Gastroesophageal sphincter (tissue), 4 donors: ENCODE measurements at regions not wholly inside any gene's neighbourhood (a gene's known extent, or its start where the extent isn't known, plus 50 kb on each side); places are given as distances from the start of the nearest gene placed in this dataset.

ENCODE experiments used
- ATAC-seq: fragments of 150-250 bp; one replicate; pipeline ENCODE4 v1.9.1; 2016; ENCODE audit warnings: mild to moderate bottlenecking, moderate library complexity
- H3K27ac ChIP-seq, 4 donors: fragments of 200-600 bp; sonication (generic) in 3 of 4; 1 replicate in 3 of 4; 2 replicates in 1 of 4; pipeline ENCODE4 v1.5.1; 2016 to 2019
- H3K27me3 ChIP-seq: fragments of 200-600 bp; sonication (generic); one replicate; pipeline ENCODE4 v1.5.1; 2019
- H3K36me3 ChIP-seq, 2 donors: fragments of 200-600 bp; sonication (generic); one replicate each; pipeline ENCODE4 v1.5.1; 2019; ENCODE audit warnings: control low read depth in 1 of 2
- H3K4me1 ChIP-seq, 3 donors: fragments of 200-600 bp; sonication (generic); 1 replicate in 2 of 3; 2 replicates in 1 of 3; pipeline ENCODE4 v1.5.1; 2016 to 2019; ENCODE audit warnings: control low read depth in 2 of 3
- H3K4me3 ChIP-seq, 2 donors: fragments of 200-600 bp; sonication (generic); one replicate each; pipeline ENCODE4 v1.5.1; 2019; ENCODE audit warnings: mild to moderate bottlenecking in 1 of 2, moderate library complexity in 1 of 2
- H3K9me3 ChIP-seq, 3 donors: fragments of 200-600 bp; sonication (generic); one replicate each; pipeline ENCODE4 v1.5.1; 2017 to 2019; ENCODE audit warnings: control low read depth in 2 of 3
- CTCF ChIP-seq, 4 experiments: fragments of 200-600 bp in 2 of 4; fragments of 450-650 bp in 2 of 4; sonication (generic) in 1 of 4; IDR thresholded peaks; one replicate each; pipeline ENCODE4 v1.5.1; 2017 to 2019; ENCODE audit warnings: antibody characterized with exemption in 4 of 4, mild to moderate bottlenecking in 2 of 4, moderate library complexity in 2 of 4
- EP300 ChIP-seq: sonication (generic); formaldehyde crosslinking; IDR thresholded peaks from one replicate; pipeline ENCODE4 v1.6.1; 2017; ENCODE audit warnings: antibody characterized with exemption, mild to moderate bottlenecking
- POLR2A ChIP-seq, 2 donors: fragments of 450-650 bp; IDR thresholded peaks; one replicate each; pipeline ENCODE4 v1.6.1; 2017; ENCODE audit warnings: antibody characterized with exemption in 2 of 2, mild to moderate bottlenecking in 2 of 2, moderate library complexity in 1 of 2
- POLR2AphosphoS5 ChIP-seq: sonication (generic); formaldehyde crosslinking; IDR thresholded peaks from one replicate; pipeline ENCODE4 v1.6.1; 2017; ENCODE audit warnings: antibody characterized with exemption
- WGBS, 2 donors: methylation state at CpG; one replicate each; pipeline ENCODE4 v1.1.5; 2018; ENCODE audit warnings: low coverage in 1 of 2; 5-methylcytosine and 5-hydroxymethylcytosine counted together

- Histone ChIP-seq H3K27me3 (no peaks in the 10 kb centered on the region), H3K4me1 (peaks cover 2 to 6% (median 3%) of the 10 kb centered on the region in 3 donors), H3K36me3 (no peaks in the 10 kb centered on the region), H3K4me3 (no peak overlapping the region), H3K27ac (peak overlapping the region in 1 of 4 donors; percentile 56), H3K9me3 (peaks cover 0 to 21% (median 0%) of the 10 kb centered on the region in 3 donors)
- ATAC-seq, result no peak
- TF ChIP-seq CTCF (IDR thresholded peaks at IDR 0.05), result no peak
- no peak for TF ChIP-seq EP300
- no peak for TF ChIP-seq POLR2AphosphoS5
- no peak for TF ChIP-seq POLR2A (IDR thresholded peaks at IDR 0.05)
- WGBS, 2 donors, result 74 to 75% methylated on average over 2 of the region's 2 CpGs
Observed at GRCh38 chr3:102124704-102125103, 275.4 kb downstream of the NFKBIZ start.

- H3K9me3 ChIP-seq, result peaks cover 0 to 21% (median 0%) of the 10 kb centered on the region in 3 donors
- ATAC-seq, result no peak
- H3K36me3 ChIP-seq, result no peaks in the 10 kb centered on the region
- H3K27ac ChIP-seq, result peak overlapping the region in 1 of 4 donors; percentile 56
- TF ChIP-seq EP300, result no peak
- H3K4me3 ChIP-seq, result no peak overlapping the region
- peaks cover 4 to 11% (median 5%) of the 10 kb centered on the region in 3 donors for H3K4me1 ChIP-seq
- H3K27me3 ChIP-seq, result no peaks in the 10 kb centered on the region
- 73 to 89% methylated on average over 4 to 5 of the region's 5 CpGs for WGBS, 2 donors
Observed at GRCh38 chr3:102125197-102125993, 276.1 kb downstream of the NFKBIZ start.

GRCh38 chr3:102125994-102126368, 276.7 kb downstream of the NFKBIZ start:
- Histone ChIP-seq H3K36me3 (no peaks in the 10 kb centered on the region), H3K4me3 (no peak overlapping the region), H3K27me3 (no peaks in the 10 kb centered on the region), H3K27ac (no peak overlapping the region), H3K9me3 (peaks cover 0 to 21% (median 0%) of the 10 kb centered on the region in 3 donors), H3K4me1 (peaks cover 4 to 17% (median 10%) of the 10 kb centered on the region in 3 donors)
- 100% methylated on average over 1 of the region's 1 CpG for WGBS, 2 donors
- no peak for TF ChIP-seq POLR2A (IDR thresholded peaks at IDR 0.05)
- no peak for ATAC-seq

GRCh38 chr3:102129760-102130608, 280.7 kb downstream of the NFKBIZ start:
- no peak overlapping the region for H3K4me3 ChIP-seq
- TF ChIP-seq CTCF (IDR thresholded peaks at IDR 0.05), result no peak
- TF ChIP-seq EP300, result peak; percentile 54
- TF ChIP-seq POLR2AphosphoS5, result peak; percentile 99
- no peak for TF ChIP-seq POLR2A (IDR thresholded peaks at IDR 0.05)
- H3K27ac ChIP-seq, result peak overlapping the region; percentile 80 to 99 (median 88)
- no peaks in the 10 kb centered on the region for H3K27me3 ChIP-seq
- peaks cover 6 to 43% (median 10%) of the 10 kb centered on the region in 3 donors for H3K4me1 ChIP-seq
- no peaks in the 10 kb centered on the region for H3K36me3 ChIP-seq
- WGBS, 2 donors, result 12 to 19% methylated on average over 3 of the region's 3 CpGs
- no peaks in the 10 kb centered on the region for H3K9me3 ChIP-seq
- ATAC-seq, result peak; percentile 94

- peak; percentile 78 for ATAC-seq
- Histone ChIP-seq H3K9me3 (no peaks in the 10 kb centered on the region), H3K27ac (peak overlapping the region; percentile 53 to 61 (median 58)), H3K4me1 (peaks cover 6 to 43% (median 10%) of the 10 kb centered on the region in 3 donors), H3K36me3 (no peaks in the 10 kb centered on the region), H3K4me3 (no peak overlapping the region), H3K27me3 (no peaks in the 10 kb centered on the region)
- TF ChIP-seq POLR2AphosphoS5 (peak; percentile 44), EP300 (no peak)
Observed at GRCh38 chr3:102132370-102132769, 283.1 kb downstream of the NFKBIZ start.

GRCh38 chr3:102133376-102133775, 284.1 kb downstream of the NFKBIZ start:
- ATAC-seq, result no peak
- Histone ChIP-seq H3K4me1 (peaks cover 6 to 43% (median 10%) of the 10 kb centered on the region in 3 donors), H3K36me3 (no peaks in the 10 kb centered on the region), H3K9me3 (no peaks in the 10 kb centered on the region), H3K27ac (peak overlapping the region in 3 of 4 donors; percentile 53 to 61 (median 58)), H3K4me3 (no peak overlapping the region), H3K27me3 (no peaks in the 10 kb centered on the region)
- no peak for TF ChIP-seq EP300
- TF ChIP-seq CTCF (IDR thresholded peaks at IDR 0.05), result no peak
- no peak for TF ChIP-seq POLR2A (IDR thresholded peaks at IDR 0.05)
- TF ChIP-seq POLR2AphosphoS5, result no peak
- WGBS, 2 donors, result 92% methylated on average over 2 of the region's 2 CpGs; no CpG with 5 or more reads in 1 of the 2 donors
